Panc1 (cell line): ENCODE measurements at regions not wholly inside any gene's neighbourhood (a gene's known extent, or its start where the extent isn't known, plus 50 kb on each side); places are given as distances from the start of the nearest gene placed in this dataset.

Experiments used
- CTCF ChIP-seq: fragments of 450-650 bp; IDR thresholded peaks from 2 replicates; pipeline ENCODE4 v1.5.1; 2017; ENCODE audit warnings: mild to moderate bottlenecking
- POLR2AphosphoS5 ChIP-seq: IDR thresholded peaks from 2 replicates; pipeline ENCODE4 v1.6.1; 2012; ENCODE audit warnings: mild to moderate bottlenecking, low read depth, low read length, moderate library complexity
- SIN3A ChIP-seq: IDR thresholded peaks from 2 replicates; pipeline ENCODE4 v1.6.1; 2012; ENCODE audit warnings: low read depth, mild to moderate bottlenecking, low read length, moderate library complexity, borderline replicate concordance; ENCODE audit not compliant: insufficient read depth

GRCh38 chr4:159019356-159019755 is 83.5 kb upstream of the RAPGEF2 start:
- TF ChIP-seq CTCF (no peak), POLR2AphosphoS5 (no peak), SIN3A (no peak)
